Prostate gland (tissue), 2 donors: ENCODE measurements at regions not wholly inside any gene's neighbourhood (a gene's known extent, or its start where the extent isn't known, plus 50 kb on each side); places are given as distances from the start of the nearest gene placed in this dataset.

Experiments
- POLR2A ChIP-seq: fragments of 450-650 bp; IDR thresholded peaks from one replicate; pipeline ENCODE4 v1.6.1; 2016; ENCODE audit warnings: antibody characterized with exemption, mild to moderate bottlenecking
- TF ChIP-seq, protein P1 (sequence below), 4 experiments: fragments of 200-600 bp in 2 of 4; fragments of 450-650 bp in 2 of 4; sonication (generic) in 2 of 4; IDR thresholded peaks; 1 replicate in 3 of 4; 2 replicates in 1 of 4; pipeline ENCODE4 v1.5.1; 2016 to 2019; ENCODE audit warnings: antibody characterized with exemption in 4 of 4, mild to moderate bottlenecking in 2 of 4, moderate library complexity in 2 of 4

GRCh38 chr9:81530846-81531245 lies 158.5 kb downstream of the TLE1 start:
- TF ChIP-seq, protein P1, sequence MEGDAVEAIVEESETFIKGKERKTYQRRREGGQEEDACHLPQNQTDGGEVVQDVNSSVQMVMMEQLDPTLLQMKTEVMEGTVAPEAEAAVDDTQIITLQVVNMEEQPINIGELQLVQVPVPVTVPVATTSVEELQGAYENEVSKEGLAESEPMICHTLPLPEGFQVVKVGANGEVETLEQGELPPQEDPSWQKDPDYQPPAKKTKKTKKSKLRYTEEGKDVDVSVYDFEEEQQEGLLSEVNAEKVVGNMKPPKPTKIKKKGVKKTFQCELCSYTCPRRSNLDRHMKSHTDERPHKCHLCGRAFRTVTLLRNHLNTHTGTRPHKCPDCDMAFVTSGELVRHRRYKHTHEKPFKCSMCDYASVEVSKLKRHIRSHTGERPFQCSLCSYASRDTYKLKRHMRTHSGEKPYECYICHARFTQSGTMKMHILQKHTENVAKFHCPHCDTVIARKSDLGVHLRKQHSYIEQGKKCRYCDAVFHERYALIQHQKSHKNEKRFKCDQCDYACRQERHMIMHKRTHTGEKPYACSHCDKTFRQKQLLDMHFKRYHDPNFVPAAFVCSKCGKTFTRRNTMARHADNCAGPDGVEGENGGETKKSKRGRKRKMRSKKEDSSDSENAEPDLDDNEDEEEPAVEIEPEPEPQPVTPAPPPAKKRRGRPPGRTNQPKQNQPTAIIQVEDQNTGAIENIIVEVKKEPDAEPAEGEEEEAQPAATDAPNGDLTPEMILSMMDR (IDR thresholded peaks at IDR 0.05): no peak
- no peak for TF ChIP-seq POLR2A
